BLaER1 treated with 17β-estradiol and CSF1 and Interleukin-3, amounts not matched to agents 10 nM and 100 nM (cell line): ENCODE measurements at regions not wholly inside any gene's neighbourhood (a gene's known extent, or its start where the extent isn't known, plus 50 kb on each side); places are given as distances from the start of the nearest gene placed in this dataset.

Experiments
- H3K27ac ChIP-seq, 11 experiments: shearing (Covaris generic); formaldehyde crosslinking; 2 replicates each; pipeline ENCODE4 v1.8.1; 2022
- H3K27me3 ChIP-seq, 11 experiments: shearing (Covaris generic); formaldehyde crosslinking; 2 replicates each; pipeline ENCODE4 v1.8.1; 2022
- H3K36me3 ChIP-seq, 11 experiments: shearing (Covaris generic); formaldehyde crosslinking; 2 replicates each; pipeline ENCODE4 v1.8.1; 2022
- H3K4me1 ChIP-seq, 10 experiments: shearing (Covaris generic); formaldehyde crosslinking; 2 replicates each; pipeline ENCODE4 v1.8.1; 2022
- H3K4me2 ChIP-seq, 11 experiments: shearing (Covaris generic); formaldehyde crosslinking; 2 replicates each; pipeline ENCODE4 v1.8.1; 2022
- H3K4me3 ChIP-seq, 10 experiments: shearing (Covaris generic); formaldehyde crosslinking; 2 replicates each; pipeline ENCODE4 v1.8.1; 2022
- H3K9ac ChIP-seq, 11 experiments: shearing (Covaris generic); formaldehyde crosslinking; 2 replicates each; pipeline ENCODE4 v1.8.1; 2022
- H3K9me3 ChIP-seq, 11 experiments: shearing (Covaris generic); formaldehyde crosslinking; replicated peaks in 1 of 11; 2 replicates each; pipeline ENCODE4 v1.8.1; 2022
- H4K20me1 ChIP-seq, 11 experiments: shearing (Covaris generic); formaldehyde crosslinking; 2 replicates each; pipeline ENCODE4 v1.8.1; 2022
- Cebpa-rat ChIP-seq, 11 experiments: shearing (Covaris generic); IDR thresholded peaks; 2 replicates each; pipeline ENCODE4 v1.8.1; 2022

GRCh38 chr13:83352391-83352790 is 529.9 kb downstream of the SLITRK1 start:
- H3K36me3 ChIP-seq, result no peaks in the 10 kb centered on the region
- H3K27me3 ChIP-seq, result no peaks in the 10 kb centered on the region
- no peaks in the 10 kb centered on the region for H3K9me3 ChIP-seq
- H3K4me1 ChIP-seq, result no peaks in the 10 kb centered on the region
- no peak overlapping the region for H3K9ac ChIP-seq
- no peak overlapping the region for H3K4me2 ChIP-seq
- no peak overlapping the region for H3K27ac ChIP-seq
- no peaks in the 10 kb centered on the region for H4K20me1 ChIP-seq
- TF ChIP-seq Cebpa-rat (IDR thresholded peaks at IDR 0.05), result no peak
- H3K4me3 ChIP-seq, result no peak overlapping the region

GRCh38 chr13:83350569-83350968 is 531.7 kb downstream of the SLITRK1 start:
- Histone ChIP-seq H3K4me1 (no peaks in the 10 kb centered on the region), H3K9me3 (no peaks in the 10 kb centered on the region), H3K4me3 (no peak overlapping the region), H3K4me2 (no peak overlapping the region), H3K36me3 (no peaks in the 10 kb centered on the region), H3K27me3 (no peaks in the 10 kb centered on the region), H3K9ac (no peak overlapping the region), H3K27ac (no peak overlapping the region), H4K20me1 (no peaks in the 10 kb centered on the region)
- no peak for TF ChIP-seq Cebpa-rat (IDR thresholded peaks at IDR 0.05)

GRCh38 chr13:83344518-83344917 is 537.8 kb downstream of the SLITRK1 start:
- H3K4me2 ChIP-seq, result no peak overlapping the region
- H3K4me1 ChIP-seq, result no peaks in the 10 kb centered on the region
- H3K9me3 ChIP-seq, result peaks cover 0 to 14% (median 10%) of the 10 kb centered on the region in 11 experiments; a peak in 8 of 22 replicates
- no peak overlapping the region for H3K27ac ChIP-seq
- no peaks in the 10 kb centered on the region for H4K20me1 ChIP-seq
- H3K4me3 ChIP-seq, result no peak overlapping the region
- no peaks in the 10 kb centered on the region for H3K36me3 ChIP-seq
- no peak overlapping the region for H3K9ac ChIP-seq
- TF ChIP-seq Cebpa-rat (IDR thresholded peaks at IDR 0.05), result no peak
- no peaks in the 10 kb centered on the region for H3K27me3 ChIP-seq

GRCh38 chr13:83340170-83340569 is 542.1 kb downstream of the SLITRK1 start:
- H3K9ac ChIP-seq, result no peak overlapping the region
- H3K27ac ChIP-seq, result no peak overlapping the region
- H3K36me3 ChIP-seq, result no peaks in the 10 kb centered on the region
- peaks cover 0 to 14% (median 10%) of the 10 kb centered on the region in 11 experiments; a peak in 8 of 22 replicates for H3K9me3 ChIP-seq
- H3K4me1 ChIP-seq, result no peaks in the 10 kb centered on the region
- no peak for TF ChIP-seq Cebpa-rat (IDR thresholded peaks at IDR 0.05)
- no peaks in the 10 kb centered on the region for H3K27me3 ChIP-seq
- no peaks in the 10 kb centered on the region for H4K20me1 ChIP-seq
- no peak overlapping the region for H3K4me2 ChIP-seq
- no peak overlapping the region for H3K4me3 ChIP-seq

- no peaks in the 10 kb centered on the region for H3K4me1 ChIP-seq
- no peak overlapping the region for H3K9ac ChIP-seq
- no peaks in the 10 kb centered on the region for H4K20me1 ChIP-seq
- no peak for TF ChIP-seq Cebpa-rat (IDR thresholded peaks at IDR 0.05)
- H3K4me3 ChIP-seq, result no peak overlapping the region
- H3K4me2 ChIP-seq, result no peak overlapping the region
- H3K36me3 ChIP-seq, result no peaks in the 10 kb centered on the region
- no peak overlapping the region for H3K27ac ChIP-seq
- no peaks in the 10 kb centered on the region for H3K27me3 ChIP-seq
- no peaks in the 10 kb centered on the region for H3K9me3 ChIP-seq
These were observed 548.5 kb downstream of the SLITRK1 start for GRCh38 chr13:83333614-83334388.

- Histone ChIP-seq H4K20me1 (no peaks in the 10 kb centered on the region), H3K27me3 (no peaks in the 10 kb centered on the region), H3K9me3 (no peaks in the 10 kb centered on the region), H3K4me2 (no peak overlapping the region), H3K9ac (no peak overlapping the region), H3K27ac (no peak overlapping the region), H3K36me3 (no peaks in the 10 kb centered on the region), H3K4me1 (no peaks in the 10 kb centered on the region), H3K4me3 (no peak overlapping the region)
- no peak for TF ChIP-seq Cebpa-rat (IDR thresholded peaks at IDR 0.05)
These were observed 549.5 kb downstream of the SLITRK1 start for GRCh38 chr13:83332751-83333150.

- Histone ChIP-seq H3K36me3 (no peaks in the 10 kb centered on the region), H3K4me2 (no peak overlapping the region), H3K9ac (no peak overlapping the region), H4K20me1 (no peaks in the 10 kb centered on the region), H3K4me1 (no peaks in the 10 kb centered on the region), H3K27ac (no peak overlapping the region), H3K27me3 (no peaks in the 10 kb centered on the region), H3K4me3 (no peak overlapping the region), H3K9me3 (no peaks in the 10 kb centered on the region)
- no peak for TF ChIP-seq Cebpa-rat (IDR thresholded peaks at IDR 0.05)
These were observed 555.2 kb downstream of the SLITRK1 start for GRCh38 chr13:83327091-83327490.

- H3K9me3 ChIP-seq, result no peaks in the 10 kb centered on the region; a peak in 1 of 22 replicates
- no peaks in the 10 kb centered on the region for H3K36me3 ChIP-seq
- no peak overlapping the region for H3K9ac ChIP-seq
- H4K20me1 ChIP-seq, result no peaks in the 10 kb centered on the region
- no peaks in the 10 kb centered on the region for H3K27me3 ChIP-seq
- H3K27ac ChIP-seq, result no peak overlapping the region
- H3K4me3 ChIP-seq, result no peak overlapping the region
- no peaks in the 10 kb centered on the region for H3K4me1 ChIP-seq
- H3K4me2 ChIP-seq, result no peak overlapping the region
- no peak for TF ChIP-seq Cebpa-rat (IDR thresholded peaks at IDR 0.05)
These were observed 557.0 kb downstream of the SLITRK1 start for GRCh38 chr13:83325125-83325853.

- Histone ChIP-seq H3K9ac (no peak overlapping the region), H3K4me3 (no peak overlapping the region)
- no peak for TF ChIP-seq Cebpa-rat (IDR thresholded peaks at IDR 0.05)
These were observed 570.2 kb downstream of the SLITRK1 start for GRCh38 chr13:83311886-83312577.

More at GRCh38 chr13:83311886-83312577, 570.2 kb downstream of the SLITRK1 start:
- H3K36me3 ChIP-seq, result no peaks in the 10 kb centered on the region
- H3K9me3 ChIP-seq, result no peaks in the 10 kb centered on the region
- no peak overlapping the region for H3K27ac ChIP-seq
- H4K20me1 ChIP-seq, result no peaks in the 10 kb centered on the region
- no peaks in the 10 kb centered on the region for H3K4me1 ChIP-seq
- no peaks in the 10 kb centered on the region for H3K27me3 ChIP-seq
- H3K4me2 ChIP-seq, result no peak overlapping the region
